HepG2 (cell line): ENCODE measurements at regions not wholly inside any gene's neighbourhood (a gene's known extent, or its start where the extent isn't known, plus 50 kb on each side); places are given as distances from the start of the nearest gene placed in this dataset.
A peak's percentile ranks its signal among the peaks of the same experiment; 100 is the strongest.

Source experiments
- ADNP ChIP-seq: sonication (generic); formaldehyde crosslinking; IDR thresholded peaks from 2 replicates; pipeline ENCODE4 v1.4.0; 2020; ENCODE audit warnings: missing genetic modification reagents
- ATRX ChIP-seq: sonication (generic); formaldehyde crosslinking; IDR thresholded peaks from 2 replicates; pipeline ENCODE4 v1.4.0; 2020; ENCODE audit warnings: missing genetic modification reagents, borderline replicate concordance
- BHLHE40 ChIP-seq: IDR thresholded peaks from 2 replicates; pipeline ENCODE4 v1.6.1; 2011; ENCODE audit warnings: low read length, improper control_type of control experiment
- CHD2 ChIP-seq: IDR thresholded peaks from 2 replicates; pipeline ENCODE4 v1.6.1; 2011; ENCODE audit warnings: low read depth, low read length, improper control_type of control experiment
- HMGXB4 ChIP-seq, 2 experiments: sonication (generic) in 1 of 2; formaldehyde crosslinking in 1 of 2; IDR thresholded peaks; 2 replicates each; pipeline versions ENCODE4 v1.4.0 to v1.6.1; 2018 to 2020; ENCODE audit warnings: missing genetic modification reagents in 2 of 2, borderline replicate concordance in 1 of 2, low read depth in 1 of 2, mild to moderate bottlenecking in 1 of 2, missing biosample characterization in 1 of 2
- HNF4A ChIP-seq: sonication (generic); formaldehyde crosslinking; IDR thresholded peaks from 2 replicates; pipeline ENCODE4 v1.4.0; 2020; ENCODE audit warnings: missing genetic modification reagents
- IRF9 ChIP-seq: sonication (generic); formaldehyde crosslinking; IDR thresholded peaks from 2 replicates; pipeline ENCODE4 v1.8.0; 2022; ENCODE audit warnings: missing genetic modification reagents, mild to moderate bottlenecking, borderline replicate concordance
- JUNB ChIP-seq: sonication (generic); formaldehyde crosslinking; IDR thresholded peaks from 2 replicates; pipeline ENCODE4 v1.8.0; 2022; ENCODE audit warnings: missing genetic modification reagents, mild to moderate bottlenecking, borderline replicate concordance
- KLF16 ChIP-seq, 2 experiments: sonication (generic) in 1 of 2; formaldehyde crosslinking in 1 of 2; IDR thresholded peaks; 2 replicates each; pipeline versions ENCODE4 v1.6.1 to v1.8.0; 2016 to 2023; ENCODE audit warnings: missing genetic modification reagents in 2 of 2, missing compliant biosample characterization in 1 of 2
- MEIS2 ChIP-seq: sonication (generic); formaldehyde crosslinking; IDR thresholded peaks from 2 replicates; pipeline ENCODE4 v1.9.0; 2021; ENCODE audit warnings: mild to moderate bottlenecking, missing genetic modification reagents
- MIXL1 ChIP-seq: IDR thresholded peaks from 2 replicates; pipeline ENCODE4 v1.6.1; 2016
- MTF2 ChIP-seq: sonication (generic); formaldehyde crosslinking; IDR thresholded peaks from 2 replicates; pipeline ENCODE4 v1.5.0; 2020; ENCODE audit warnings: missing genetic modification reagents, borderline replicate concordance
- SIN3A ChIP-seq: IDR thresholded peaks from 2 replicates; pipeline ENCODE4 v1.6.1; 2011; ENCODE audit warnings: low read depth, mild to moderate bottlenecking, control low read depth, low read length, borderline replicate concordance
- XRCC5 ChIP-seq: fragments of 200-400 bp; formaldehyde crosslinking; optimal IDR thresholded peaks from 2 replicates; pipeline ENCODE3; 2017; ENCODE audit warnings: mild to moderate bottlenecking, low read length
- ZBTB25 ChIP-seq: IDR thresholded peaks from 2 replicates; pipeline ENCODE4 v1.6.1; 2018; ENCODE audit warnings: missing genetic modification reagents
- ZFP36L2 ChIP-seq: sonication (generic); formaldehyde crosslinking; IDR thresholded peaks from 2 replicates; pipeline ENCODE4 v1.4.0; 2020; ENCODE audit warnings: missing genetic modification reagents
- ZFY ChIP-seq: sonication (generic); formaldehyde crosslinking; IDR thresholded peaks from 2 replicates; pipeline ENCODE4 v1.4.0; 2020; ENCODE audit warnings: missing genetic modification reagents
- ZNF24 ChIP-seq: fragments of 450-650 bp; IDR thresholded peaks from 2 replicates; pipeline ENCODE4 v1.6.1; 2017; ENCODE audit warnings: antibody characterized with exemption, mild to moderate bottlenecking
- ZNF326 ChIP-seq: sonication (generic); formaldehyde crosslinking; IDR thresholded peaks from 2 replicates; pipeline ENCODE4 v1.4.0; 2020; ENCODE audit warnings: missing genetic modification reagents, borderline replicate concordance
- ZNF44 ChIP-seq: sonication (generic); formaldehyde crosslinking; IDR thresholded peaks from 2 replicates; pipeline ENCODE4 v1.5.1; 2020; ENCODE audit warnings: mild to moderate bottlenecking, missing genetic modification reagents
- ZNF496 ChIP-seq: sonication (generic); formaldehyde crosslinking; IDR thresholded peaks from 2 replicates; pipeline ENCODE4 v1.8.1; 2023; ENCODE audit warnings: mild to moderate bottlenecking, moderate library complexity, missing genetic modification reagents; ENCODE audit not compliant: insufficient replicate concordance
- ZNF577 ChIP-seq: sonication (generic); formaldehyde crosslinking; IDR thresholded peaks from 2 replicates; pipeline ENCODE4 v1.4.0; 2020; ENCODE audit warnings: mild to moderate bottlenecking, low read depth, missing genetic modification reagents, borderline replicate concordance
- ZNF879 ChIP-seq: sonication (generic); formaldehyde crosslinking; IDR thresholded peaks from 2 replicates; pipeline ENCODE4 v1.8.1; 2023; ENCODE audit warnings: missing genetic modification reagents
- TF ChIP-seq, protein P1 (sequence below): sonication (generic); formaldehyde crosslinking; IDR thresholded peaks from 2 replicates; pipeline ENCODE4 v1.4.0; 2020; ENCODE audit warnings: missing genetic modification reagents, borderline replicate concordance
- TF ChIP-seq, protein P2 (sequence below): sonication (generic); formaldehyde crosslinking; IDR thresholded peaks from 2 replicates; pipeline ENCODE4 v1.4.0; 2020; ENCODE audit warnings: mild to moderate bottlenecking, missing genetic modification reagents

GRCh38 chr20:16124911-16125776 is 448.1 kb downstream of the KIF16B start (continued):
- TF ChIP-seq SIN3A (no peak), ADNP (CRISPR knock-in tag) (no peak), ZNF879 (CRISPR knock-in tag) (no peak), ZFP36L2 (CRISPR knock-in tag) (no peak), MEIS2 (CRISPR knock-in tag) (no peak), HMGXB4 (CRISPR knock-in tag; IDR thresholded peaks at IDR 0.05; ENCODE audit: borderline replicate concordance in 1 of 2, low read depth in 1 of 2) (no peak), CHD2 (no peak), ZNF44 (CRISPR knock-in tag) (0 out of 2 replicates have a peak, but pooled peaks have one; percentile 77), ZNF577 (CRISPR knock-in tag) (no peak), ZNF496 (CRISPR knock-in tag) (no peak), ZFY (CRISPR knock-in tag) (peak; percentile 23; the same call in 1 of the 2 replicates), ZBTB25 (CRISPR knock-in tag) (no peak), JUNB (CRISPR knock-in tag) (no peak), ZNF326 (CRISPR knock-in tag) (no peak), KLF16 (CRISPR knock-in tag; IDR thresholded peaks at IDR 0.05) (no peak), HNF4A (CRISPR knock-in tag) (peak; percentile 87), ATRX (CRISPR knock-in tag) (no peak), XRCC5 (no peak), MTF2 (no peak), ZNF24 (no peak), BHLHE40 (no peak), IRF9 (CRISPR knock-in tag) (no peak), MIXL1 (CRISPR knock-in tag) (no peak)
- TF ChIP-seq, protein P1, sequence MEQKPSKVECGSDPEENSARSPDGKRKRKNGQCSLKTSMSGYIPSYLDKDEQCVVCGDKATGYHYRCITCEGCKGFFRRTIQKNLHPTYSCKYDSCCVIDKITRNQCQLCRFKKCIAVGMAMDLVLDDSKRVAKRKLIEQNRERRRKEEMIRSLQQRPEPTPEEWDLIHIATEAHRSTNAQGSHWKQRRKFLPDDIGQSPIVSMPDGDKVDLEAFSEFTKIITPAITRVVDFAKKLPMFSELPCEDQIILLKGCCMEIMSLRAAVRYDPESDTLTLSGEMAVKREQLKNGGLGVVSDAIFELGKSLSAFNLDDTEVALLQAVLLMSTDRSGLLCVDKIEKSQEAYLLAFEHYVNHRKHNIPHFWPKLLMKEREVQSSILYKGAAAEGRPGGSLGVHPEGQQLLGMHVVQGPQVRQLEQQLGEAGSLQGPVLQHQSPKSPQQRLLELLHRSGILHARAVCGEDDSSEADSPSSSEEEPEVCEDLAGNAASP (CRISPR knock-in tag) = no peak; the same call in none of the 2 replicates
- TF ChIP-seq, protein P2, sequence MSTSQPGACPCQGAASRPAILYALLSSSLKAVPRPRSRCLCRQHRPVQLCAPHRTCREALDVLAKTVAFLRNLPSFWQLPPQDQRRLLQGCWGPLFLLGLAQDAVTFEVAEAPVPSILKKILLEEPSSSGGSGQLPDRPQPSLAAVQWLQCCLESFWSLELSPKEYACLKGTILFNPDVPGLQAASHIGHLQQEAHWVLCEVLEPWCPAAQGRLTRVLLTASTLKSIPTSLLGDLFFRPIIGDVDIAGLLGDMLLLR (CRISPR knock-in tag) = no peak
